AG09319 (cell line): ENCODE measurements at regions not wholly inside any gene's neighbourhood (a gene's known extent, or its start where the extent isn't known, plus 50 kb on each side); places are given as distances from the start of the nearest gene placed in this dataset.

ENCODE experiments used
- DNase-seq: peaks from one replicate; pipeline ENCODE4 v3.0.0-alpha.2; 2010; ENCODE audit warnings: low read depth; ENCODE audit errors: extremely low read depth
- TF ChIP-seq, protein P1 (sequence below): IDR thresholded peaks from 2 replicates; pipeline ENCODE4 v1.5.1; 2011; ENCODE audit warnings: low read depth, mild to moderate bottlenecking, inconsistent platforms, low read length, moderate library complexity

GRCh38 chr6:14818422-14818884 lies 427.4 kb upstream of the JARID2 start:
- TF ChIP-seq, protein P1, sequence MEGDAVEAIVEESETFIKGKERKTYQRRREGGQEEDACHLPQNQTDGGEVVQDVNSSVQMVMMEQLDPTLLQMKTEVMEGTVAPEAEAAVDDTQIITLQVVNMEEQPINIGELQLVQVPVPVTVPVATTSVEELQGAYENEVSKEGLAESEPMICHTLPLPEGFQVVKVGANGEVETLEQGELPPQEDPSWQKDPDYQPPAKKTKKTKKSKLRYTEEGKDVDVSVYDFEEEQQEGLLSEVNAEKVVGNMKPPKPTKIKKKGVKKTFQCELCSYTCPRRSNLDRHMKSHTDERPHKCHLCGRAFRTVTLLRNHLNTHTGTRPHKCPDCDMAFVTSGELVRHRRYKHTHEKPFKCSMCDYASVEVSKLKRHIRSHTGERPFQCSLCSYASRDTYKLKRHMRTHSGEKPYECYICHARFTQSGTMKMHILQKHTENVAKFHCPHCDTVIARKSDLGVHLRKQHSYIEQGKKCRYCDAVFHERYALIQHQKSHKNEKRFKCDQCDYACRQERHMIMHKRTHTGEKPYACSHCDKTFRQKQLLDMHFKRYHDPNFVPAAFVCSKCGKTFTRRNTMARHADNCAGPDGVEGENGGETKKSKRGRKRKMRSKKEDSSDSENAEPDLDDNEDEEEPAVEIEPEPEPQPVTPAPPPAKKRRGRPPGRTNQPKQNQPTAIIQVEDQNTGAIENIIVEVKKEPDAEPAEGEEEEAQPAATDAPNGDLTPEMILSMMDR: no peak
- DNase-seq: no peak

GRCh38 chr6:14819001-14819400 lies 426.9 kb upstream of the JARID2 start:
- DNase-seq: no peak
- TF ChIP-seq, protein P1: no peak

DNA sequence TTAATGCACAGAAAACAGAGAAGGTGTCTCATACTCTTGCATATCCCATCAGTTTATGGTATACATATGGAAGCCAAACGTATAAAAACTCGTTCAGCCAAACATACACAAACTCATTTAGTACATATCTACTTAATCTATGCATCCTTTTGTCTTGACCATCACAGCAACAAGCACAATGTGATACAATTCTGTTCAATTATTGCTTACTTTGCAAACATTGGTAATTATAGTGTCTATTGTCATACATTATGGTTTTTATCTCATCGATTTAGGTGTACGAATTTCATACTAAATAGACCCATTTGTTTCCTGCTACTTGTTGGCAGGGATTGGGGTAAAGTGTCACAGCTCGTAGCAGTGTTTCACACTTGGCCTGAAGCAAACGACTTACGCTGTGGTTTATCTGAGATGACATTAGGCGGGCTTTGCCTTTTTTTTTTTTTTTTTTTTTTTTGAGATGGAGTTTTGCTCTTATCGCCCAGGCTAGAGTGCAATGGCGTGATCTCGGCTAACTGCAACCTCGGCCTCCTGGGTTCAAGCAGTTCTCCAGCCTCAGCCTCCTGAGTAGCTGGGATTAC lies 425.9 kb upstream of the JARID2 start:
- TF ChIP-seq, protein P1: no peak
- DNase-seq: no peak

- DNase-seq: no peak
- TF ChIP-seq, protein P1: no peak
These were observed 423.8 kb upstream of the JARID2 start for GRCh38 chr6:14822012-14822553.

GRCh38 chr6:14822679-14823078 lies 423.2 kb upstream of the JARID2 start:
- DNase-seq: no peak
- TF ChIP-seq, protein P1: no peak

- TF ChIP-seq, protein P1: no peak
- no peak for DNase-seq
These were observed 421.8 kb upstream of the JARID2 start for GRCh38 chr6:14824060-14824459.

DNA sequence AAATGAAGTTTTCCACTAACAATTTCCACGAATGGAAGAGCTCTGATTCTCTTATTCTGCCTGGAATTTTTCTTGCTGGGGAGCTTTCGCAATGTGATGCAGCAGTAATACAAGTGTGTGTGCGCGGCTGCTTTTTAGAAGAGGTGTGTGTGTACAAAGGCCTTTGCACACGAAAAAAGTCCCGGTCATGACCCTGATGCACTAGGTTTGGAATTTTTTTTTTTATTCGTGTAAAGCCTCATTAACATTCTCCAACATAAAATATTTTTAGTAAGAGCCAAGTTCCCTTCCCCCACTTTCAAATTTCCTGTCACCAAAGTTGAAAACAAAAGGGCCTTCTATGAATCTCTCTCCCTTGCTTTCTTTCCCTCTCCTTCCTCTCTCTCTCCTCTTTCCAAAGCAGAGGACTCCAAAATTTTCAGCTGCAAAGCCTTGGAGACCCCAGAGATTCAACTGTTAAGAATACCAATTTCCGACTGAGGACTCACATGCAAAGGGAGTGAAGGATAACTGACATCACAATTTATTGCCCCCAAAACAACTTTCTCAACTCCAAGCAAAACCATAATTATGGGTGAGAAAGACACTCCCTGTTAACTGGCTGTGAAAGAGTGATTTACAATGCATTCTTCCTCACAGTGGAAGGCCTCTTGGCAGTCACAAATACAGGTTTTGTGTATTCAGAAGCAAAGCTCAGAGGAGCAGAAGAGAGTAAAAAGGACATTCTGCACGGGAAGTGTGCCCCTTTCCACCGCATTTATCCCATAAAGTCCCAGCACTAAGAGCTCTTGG lies 421.2 kb upstream of the JARID2 start:
- TF ChIP-seq, protein P1: no peak
- DNase-seq: no peak
